GM12872 (cell line): ENCODE measurements at regions not wholly inside any gene's neighbourhood (a gene's known extent, or its start where the extent isn't known, plus 50 kb on each side); places are given as distances from the start of the nearest gene placed in this dataset.

ENCODE experiments used
- CTCF ChIP-seq: IDR thresholded peaks from 3 replicates; pipeline ENCODE4 v1.5.1; 2011; ENCODE audit warnings: low read depth, mild to moderate bottlenecking, low read length, moderate library complexity; ENCODE audit not compliant: insufficient read depth

GRCh38 chr2:65744477-65745200 lies 312.2 kb upstream of the SPRED2 start:
- no peak for TF ChIP-seq CTCF

GRCh38 chr2:65742977-65743376 lies 310.6 kb upstream of the SPRED2 start:
- no peak for TF ChIP-seq CTCF

GRCh38 chr2:65739927-65740326 lies 307.5 kb upstream of the SPRED2 start:
- TF ChIP-seq CTCF, result no peak

- no peak for TF ChIP-seq CTCF
Observed at GRCh38 chr2:65737452-65738011, 305.1 kb upstream of the SPRED2 start.

- no peak for TF ChIP-seq CTCF
Observed at GRCh38 chr2:65731476-65731875, 299.1 kb upstream of the SPRED2 start.

- TF ChIP-seq CTCF, result no peak
Observed at GRCh38 chr2:65730186-65730585, 297.8 kb upstream of the SPRED2 start.

GRCh38 chr2:65729246-65729645 lies 296.8 kb upstream of the SPRED2 start:
- TF ChIP-seq CTCF, result no peak
